Right atrium auricular region (tissue), 2 donors: ENCODE measurements at regions not wholly inside any gene's neighbourhood (a gene's known extent, or its start where the extent isn't known, plus 50 kb on each side); places are given as distances from the start of the nearest gene placed in this dataset.

ENCODE experiments used
- DNase-seq: peaks from one replicate; pipeline ENCODE4 v3.0.0-alpha.2; 2019; ENCODE audit warnings: low spot score
- H3K27ac ChIP-seq, 2 donors: fragments of 200-600 bp; sonication (generic); 1 replicate in 1 of 2; 2 replicates in 1 of 2; pipeline ENCODE4 v1.5.1; 2016 to 2019
- H3K27me3 ChIP-seq, 2 donors: fragments of 200-600 bp; sonication (generic); one replicate each; pipeline versions ENCODE4 v1.5.1 to v1.6.0; 2017 to 2019
- H3K36me3 ChIP-seq: fragments of 200-600 bp; sonication (generic); one replicate; pipeline ENCODE4 v1.5.1; 2016
- H3K4me1 ChIP-seq, 2 donors: fragments of 200-600 bp; sonication (generic); one replicate each; pipeline versions ENCODE4 v1.5.1 to v1.6.0; 2017 to 2019
- H3K4me3 ChIP-seq, 2 donors: fragments of 200-600 bp; sonication (generic); 1 replicate in 1 of 2; 2 replicates in 1 of 2; pipeline ENCODE4 v1.5.1; 2017 to 2019; ENCODE audit warnings: mild to moderate bottlenecking in 1 of 2, moderate library complexity in 1 of 2
- H3K9me3 ChIP-seq, 2 donors: fragments of 200-600 bp; sonication (generic); one replicate each; pipeline ENCODE4 v1.5.1; 2019
- TF ChIP-seq, protein P1 (sequence below), 2 donors: fragments of 200-600 bp; sonication (generic); IDR thresholded peaks; one replicate each; pipeline ENCODE4 v1.5.1; 2019; ENCODE audit warnings: antibody characterized with exemption in 2 of 2

DNA sequence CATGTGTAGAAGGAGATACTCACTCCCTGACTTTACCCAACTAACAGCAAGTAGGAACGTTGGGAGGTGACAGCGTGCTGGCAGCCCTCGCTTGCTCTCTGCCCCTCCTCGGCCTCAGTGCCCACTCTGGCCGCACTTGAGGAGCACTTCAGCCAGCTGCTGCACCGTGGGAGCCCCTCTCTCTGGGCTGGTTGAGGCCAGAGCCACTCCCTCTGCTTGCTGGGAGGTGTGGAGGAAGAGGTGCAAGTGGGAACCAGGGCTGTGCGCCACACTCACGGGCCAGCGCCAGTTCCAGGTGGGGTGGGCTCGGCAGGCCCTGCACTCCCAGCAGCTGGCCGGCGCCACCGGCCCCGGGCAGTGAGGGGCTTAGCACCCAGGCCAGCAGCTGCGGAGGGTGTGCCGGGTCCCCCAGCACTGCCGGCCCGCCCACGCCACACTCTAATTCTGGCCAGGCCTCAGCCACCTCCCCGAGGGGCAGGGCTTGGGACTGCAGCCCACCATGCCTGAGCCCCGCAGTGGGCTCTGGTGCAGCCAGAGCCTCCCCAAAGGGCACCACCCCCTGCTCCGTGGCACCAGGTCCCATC is 68.4 kb upstream of the FRMD4B start:
- peaks cover 0 to 6% of the 10 kb centered on the region in 2 donors for H3K4me1 ChIP-seq
- TF ChIP-seq, protein P1, sequence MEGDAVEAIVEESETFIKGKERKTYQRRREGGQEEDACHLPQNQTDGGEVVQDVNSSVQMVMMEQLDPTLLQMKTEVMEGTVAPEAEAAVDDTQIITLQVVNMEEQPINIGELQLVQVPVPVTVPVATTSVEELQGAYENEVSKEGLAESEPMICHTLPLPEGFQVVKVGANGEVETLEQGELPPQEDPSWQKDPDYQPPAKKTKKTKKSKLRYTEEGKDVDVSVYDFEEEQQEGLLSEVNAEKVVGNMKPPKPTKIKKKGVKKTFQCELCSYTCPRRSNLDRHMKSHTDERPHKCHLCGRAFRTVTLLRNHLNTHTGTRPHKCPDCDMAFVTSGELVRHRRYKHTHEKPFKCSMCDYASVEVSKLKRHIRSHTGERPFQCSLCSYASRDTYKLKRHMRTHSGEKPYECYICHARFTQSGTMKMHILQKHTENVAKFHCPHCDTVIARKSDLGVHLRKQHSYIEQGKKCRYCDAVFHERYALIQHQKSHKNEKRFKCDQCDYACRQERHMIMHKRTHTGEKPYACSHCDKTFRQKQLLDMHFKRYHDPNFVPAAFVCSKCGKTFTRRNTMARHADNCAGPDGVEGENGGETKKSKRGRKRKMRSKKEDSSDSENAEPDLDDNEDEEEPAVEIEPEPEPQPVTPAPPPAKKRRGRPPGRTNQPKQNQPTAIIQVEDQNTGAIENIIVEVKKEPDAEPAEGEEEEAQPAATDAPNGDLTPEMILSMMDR (IDR thresholded peaks at IDR 0.05), result no peak
- DNase-seq, result no peak
- no peak overlapping the region for H3K27ac ChIP-seq
- H3K9me3 ChIP-seq, result no peaks in the 10 kb centered on the region
- no peaks in the 10 kb centered on the region for H3K36me3 ChIP-seq
- H3K4me3 ChIP-seq, result no peak overlapping the region
- no peaks in the 10 kb centered on the region for H3K27me3 ChIP-seq

DNA sequence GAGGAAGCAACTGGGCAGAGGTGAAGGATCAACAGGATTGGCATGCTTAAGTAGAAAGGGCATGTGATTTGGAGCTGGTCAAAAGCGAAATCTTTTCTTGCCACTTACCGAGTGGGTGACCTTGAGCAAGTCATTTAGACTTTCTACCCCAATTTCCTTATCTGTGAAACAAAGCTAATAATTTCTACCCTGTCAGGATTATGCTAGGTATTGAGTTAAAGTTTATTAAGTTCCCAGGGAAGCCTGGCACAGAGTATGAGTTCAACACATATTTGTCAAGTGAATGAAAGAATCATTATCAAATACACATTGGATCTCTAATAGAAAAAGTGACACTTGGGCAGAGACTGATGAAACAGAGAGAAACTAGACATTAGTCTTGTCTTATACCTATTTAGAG is 66.4 kb upstream of the FRMD4B start:
- H3K4me3 ChIP-seq, result no peak overlapping the region
- H3K27ac ChIP-seq, result peak overlapping the region in 1 of 2 donors; percentile 24
- no peaks in the 10 kb centered on the region for H3K27me3 ChIP-seq
- H3K9me3 ChIP-seq, result no peaks in the 10 kb centered on the region
- TF ChIP-seq, protein P1 (IDR thresholded peaks at IDR 0.05), result no peak
- no peak for DNase-seq
- H3K4me1 ChIP-seq, result peaks cover 0 to 6% of the 10 kb centered on the region in 2 donors
- H3K36me3 ChIP-seq, result no peaks in the 10 kb centered on the region

GRCh38 chr3:69451594-69451993 is 65.7 kb upstream of the FRMD4B start:
- TF ChIP-seq, protein P1 (IDR thresholded peaks at IDR 0.05), result peak in 1 of 2 donors; percentile 37
- Histone ChIP-seq H3K4me3 (no peak overlapping the region), H3K27ac (peak overlapping the region in 1 of 2 donors; percentile 24), H3K36me3 (no peaks in the 10 kb centered on the region), H3K9me3 (no peaks in the 10 kb centered on the region), H3K4me1 (peaks cover 0 to 6% of the 10 kb centered on the region in 2 donors), H3K27me3 (no peaks in the 10 kb centered on the region)
- DNase-seq, result no peak

DNA sequence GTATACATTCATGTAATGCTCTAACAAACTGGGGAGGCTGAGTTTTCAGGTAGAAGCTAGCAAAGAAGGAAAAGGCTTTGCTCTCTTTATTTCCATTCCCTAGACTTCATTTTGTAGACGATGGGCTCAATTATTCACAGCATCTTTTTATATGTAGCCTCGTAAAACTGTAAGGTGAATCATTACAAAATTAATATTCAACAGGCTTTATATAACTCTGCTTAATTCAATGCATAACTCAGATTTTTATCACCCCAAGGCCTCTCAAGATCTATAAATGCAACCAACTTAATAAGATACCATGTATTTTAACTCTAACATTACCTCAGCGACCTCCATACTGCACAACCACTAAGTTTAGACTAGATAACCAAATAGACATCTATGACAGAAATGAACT is 63.0 kb upstream of the FRMD4B start:
- no peak overlapping the region for H3K27ac ChIP-seq
- H3K4me3 ChIP-seq, result no peak overlapping the region
- peaks cover 0 to 11% of the 10 kb centered on the region in 2 donors for H3K4me1 ChIP-seq
- no peaks in the 10 kb centered on the region for H3K27me3 ChIP-seq
- H3K9me3 ChIP-seq, result no peaks in the 10 kb centered on the region
- TF ChIP-seq, protein P1 (IDR thresholded peaks at IDR 0.05), result no peak
- DNase-seq, result no peak
- H3K36me3 ChIP-seq, result no peaks in the 10 kb centered on the region

GRCh38 chr3:69446402-69447072 is 60.6 kb upstream of the FRMD4B start:
- TF ChIP-seq, protein P1 (IDR thresholded peaks at IDR 0.05), result no peak
- H3K36me3 ChIP-seq, result no peaks in the 10 kb centered on the region
- peaks cover 0 to 7% of the 10 kb centered on the region in 2 donors for H3K4me1 ChIP-seq
- no peaks in the 10 kb centered on the region for H3K27me3 ChIP-seq
- H3K27ac ChIP-seq, result no peak overlapping the region
- no peaks in the 10 kb centered on the region for H3K9me3 ChIP-seq
- no peak overlapping the region for H3K4me3 ChIP-seq
- no peak for DNase-seq
